ENCODE measurements at regions not wholly inside any gene's neighbourhood (a gene's known extent, or its start where the extent isn't known, plus 50 kb on each side); places are given as distances from the start of the nearest gene placed in this dataset.

GRCh38 chr5:130978475-130978874 is 186.6 kb downstream of the HINT1 start:
- DNase-seq, result no peak
- H3K27me3 Mint-ChIP-seq, result peaks cover 7% of the 10 kb centered on the region
- ATAC-seq, result no peak
- H3K9me3 Mint-ChIP-seq, result peaks cover 0 to 7% of the 10 kb centered on the region in 2 donors
- no peaks in the 10 kb centered on the region for H3K4me1 Mint-ChIP-seq
- H3K27ac Mint-ChIP-seq, result no peak overlapping the region
- no peak overlapping the region for H3K4me3 Mint-ChIP-seq

- Mint-ChIP-seq H3K4me1 (no peaks in the 10 kb centered on the region), H3K27me3 (peaks cover 7% of the 10 kb centered on the region)
- no peak for DNase-seq
Measured at GRCh38 chr5:130976493-130976892, 188.6 kb downstream of the HINT1 start.

GRCh38 chr5:130975847-130976246 is 189.2 kb downstream of the HINT1 start:
- Mint-ChIP-seq H3K27ac (no peak overlapping the region), H3K4me1 (no peaks in the 10 kb centered on the region), H3K9me3 (peaks cover 0 to 18% of the 10 kb centered on the region in 2 donors), H3K27me3 (peaks cover 7% of the 10 kb centered on the region), H3K4me3 (no peak overlapping the region)
- ATAC-seq (no peak), DNase-seq (no peak)

More at GRCh38 chr5:130976493-130976892, 188.6 kb downstream of the HINT1 start:
- ATAC-seq, result no peak
- Mint-ChIP-seq H3K4me3 (no peak overlapping the region), H3K27ac (no peak overlapping the region), H3K9me3 (peaks cover 0 to 12% of the 10 kb centered on the region in 2 donors)

GRCh38 chr5:130975299-130975698 is 189.8 kb downstream of the HINT1 start:
- peaks cover 0 to 19% of the 10 kb centered on the region in 2 donors for H3K9me3 Mint-ChIP-seq
- no peak for DNase-seq
- H3K27ac Mint-ChIP-seq, result no peak overlapping the region
- ATAC-seq, result no peak
- no peaks in the 10 kb centered on the region for H3K4me1 Mint-ChIP-seq
- no peak overlapping the region for H3K4me3 Mint-ChIP-seq
- H3K27me3 Mint-ChIP-seq, result peaks cover 7% of the 10 kb centered on the region

GRCh38 chr5:130974021-130974683 is 190.9 kb downstream of the HINT1 start:
- no peak overlapping the region for H3K4me3 Mint-ChIP-seq
- no peaks in the 10 kb centered on the region for H3K27me3 Mint-ChIP-seq
- DNase-seq (no peak), ATAC-seq (no peak)
- H3K9me3 Mint-ChIP-seq, result peaks cover 0 to 12% of the 10 kb centered on the region in 2 donors
- H3K4me1 Mint-ChIP-seq, result no peaks in the 10 kb centered on the region
- peak overlapping the region in 1 of 2 donors; percentile 0 for H3K27ac Mint-ChIP-seq

GRCh38 chr5:130966990-130967525 is 198.0 kb downstream of the HINT1 start:
- DNase-seq (no peak), ATAC-seq (no peak)
- Mint-ChIP-seq H3K4me1 (no peaks in the 10 kb centered on the region), H3K27me3 (no peaks in the 10 kb centered on the region), H3K4me3 (no peak overlapping the region), H3K27ac (no peak overlapping the region), H3K9me3 (peaks cover 8 to 15% of the 10 kb centered on the region in 2 donors)

- H3K27ac Mint-ChIP-seq, result no peak overlapping the region
- no peak overlapping the region for H3K4me3 Mint-ChIP-seq
- no peaks in the 10 kb centered on the region for H3K27me3 Mint-ChIP-seq
- no peak for DNase-seq
- no peak for ATAC-seq
- H3K9me3 Mint-ChIP-seq, result peaks cover 8 to 10% of the 10 kb centered on the region in 2 donors
- no peaks in the 10 kb centered on the region for H3K4me1 Mint-ChIP-seq
Measured at GRCh38 chr5:130965920-130966319, 199.1 kb downstream of the HINT1 start.

GRCh38 chr5:130965360-130965759 is 199.7 kb downstream of the HINT1 start:
- H3K9me3 Mint-ChIP-seq, result peaks cover 7 to 10% of the 10 kb centered on the region in 2 donors
- H3K4me1 Mint-ChIP-seq, result no peaks in the 10 kb centered on the region
- no peak for ATAC-seq
- no peak overlapping the region for H3K4me3 Mint-ChIP-seq
- no peaks in the 10 kb centered on the region for H3K27me3 Mint-ChIP-seq
- DNase-seq, result no peak
- H3K27ac Mint-ChIP-seq, result no peak overlapping the region

GRCh38 chr5:130964231-130965202 is 200.5 kb downstream of the HINT1 start:
- Mint-ChIP-seq H3K4me3 (no peak overlapping the region), H3K27ac (no peak overlapping the region), H3K9me3 (peaks cover 7 to 10% of the 10 kb centered on the region in 2 donors), H3K4me1 (no peaks in the 10 kb centered on the region), H3K27me3 (no peaks in the 10 kb centered on the region)
- ATAC-seq, result no peak
- no peak for DNase-seq

GRCh38 chr5:130963798-130964197 is 201.3 kb downstream of the HINT1 start:
- DNase-seq (no peak), ATAC-seq (no peak)
- H3K9me3 Mint-ChIP-seq, result peaks cover 7 to 10% of the 10 kb centered on the region in 2 donors
- H3K4me1 Mint-ChIP-seq, result no peaks in the 10 kb centered on the region
- H3K27me3 Mint-ChIP-seq, result no peaks in the 10 kb centered on the region
- no peak overlapping the region for H3K27ac Mint-ChIP-seq
- no peak overlapping the region for H3K4me3 Mint-ChIP-seq

- H3K27ac Mint-ChIP-seq, result no peak overlapping the region
- no peaks in the 10 kb centered on the region for H3K4me1 Mint-ChIP-seq
- ATAC-seq, result no peak
- peaks cover 2 to 3% of the 10 kb centered on the region in 2 donors for H3K9me3 Mint-ChIP-seq
- H3K4me3 Mint-ChIP-seq, result no peak overlapping the region
- no peak for DNase-seq
- no peaks in the 10 kb centered on the region for H3K27me3 Mint-ChIP-seq
Measured at GRCh38 chr5:130957151-130957550, 207.9 kb downstream of the HINT1 start.

- Mint-ChIP-seq H3K9me3 (no peaks in the 10 kb centered on the region), H3K27ac (no peak overlapping the region), H3K4me1 (no peaks in the 10 kb centered on the region), H3K27me3 (no peaks in the 10 kb centered on the region), H3K4me3 (no peak overlapping the region)
- ATAC-seq (no peak), DNase-seq (no peak)
Measured at GRCh38 chr5:130955041-130955440, 210.0 kb downstream of the HINT1 start.

GRCh38 chr5:130954336-130954735 is 210.7 kb downstream of the HINT1 start:
- Mint-ChIP-seq H3K9me3 (no peaks in the 10 kb centered on the region), H3K4me3 (no peak overlapping the region), H3K27ac (no peak overlapping the region), H3K4me1 (no peaks in the 10 kb centered on the region), H3K27me3 (no peaks in the 10 kb centered on the region)
- DNase-seq (no peak), ATAC-seq (no peak)

GRCh38 chr5:130939059-130939458 is 226.0 kb downstream of the HINT1 start:
- ATAC-seq, result no peak
- H3K27me3 Mint-ChIP-seq, result no peaks in the 10 kb centered on the region
- no peak for DNase-seq

GRCh38 chr5:130937046-130937445 is 228.0 kb downstream of the HINT1 start:
- Mint-ChIP-seq H3K4me1 (peaks cover 5% of the 10 kb centered on the region), H3K9me3 (peaks cover 0 to 8% of the 10 kb centered on the region in 2 donors), H3K27me3 (no peaks in the 10 kb centered on the region), H3K4me3 (no peak overlapping the region), H3K27ac (no peak overlapping the region)
- DNase-seq (no peak), ATAC-seq (no peak)

More at GRCh38 chr5:130939059-130939458, 226.0 kb downstream of the HINT1 start:
- H3K27ac Mint-ChIP-seq, result no peak overlapping the region
- no peaks in the 10 kb centered on the region for H3K9me3 Mint-ChIP-seq
- peaks cover 5% of the 10 kb centered on the region for H3K4me1 Mint-ChIP-seq
- no peak overlapping the region for H3K4me3 Mint-ChIP-seq
